HEK293 (cell line): ENCODE measurements at regions not wholly inside any gene's neighbourhood (a gene's known extent, or its start where the extent isn't known, plus 50 kb on each side); places are given as distances from the start of the nearest gene placed in this dataset.
"Not testable (repeated sequence)": the region's sequence is repeated elsewhere in the genome, so short reads cannot be mapped to it uniquely, and the experiment has no call there.

Experiments
- CTCF ChIA-PET: fragments of 350-600 bp; formaldehyde crosslinking; extraction: SDS; loops from one replicate; lab custom pipeline; 2021; ENCODE audit warnings: antibody characterized with exemption; lab: Yijun Ruan, JAX
- POLR2A ChIA-PET: fragments of 300-600 bp; formaldehyde crosslinking; extraction: SDS; loops from one replicate; lab custom pipeline; 2020; ENCODE audit warnings: antibody characterized with exemption, inconsistent platforms; lab: Yijun Ruan, JAX
- H3K27ac ChIP-seq: fragments of 200-500 bp; sonication (Bioruptor generic); 2 replicates; pipeline ENCODE4 v1.5.1; 2014; ENCODE audit warnings: low read depth, low read length, control low read depth, inconsistent platforms; ENCODE audit errors: extremely low read depth
- H3K36me3 ChIP-seq, 2 experiments: fragments of 200-500 bp in 1 of 2; sonication (Bioruptor generic) in 1 of 2; 1 replicate in 1 of 2; 2 replicates in 1 of 2; pipeline ENCODE4 v1.5.1; 2014 to 2017; ENCODE audit warnings: inconsistent platforms in 2 of 2, low read length in 2 of 2; ENCODE audit not compliant: control insufficient read depth in 2 of 2, insufficient read depth in 1 of 2
- H3K4me1 ChIP-seq: fragments of 200-500 bp; sonication (Bioruptor generic); 2 replicates; pipeline ENCODE4 v1.5.1; 2014; ENCODE audit warnings: mild to moderate bottlenecking, low read length, inconsistent platforms; ENCODE audit not compliant: control insufficient read depth, insufficient read depth
- H3K4me3 ChIP-seq: 2 replicates; pipeline ENCODE4 v1.5.1; 2011; ENCODE audit warnings: low read depth, mild to moderate bottlenecking, control low read depth, low read length, moderate library complexity
- H3K9me3 ChIP-seq: fragments of 200-500 bp; sonication (Bioruptor generic); 2 replicates; pipeline ENCODE4 v1.5.1; 2014; ENCODE audit warnings: low read depth, low read length, inconsistent platforms; ENCODE audit not compliant: control insufficient read depth, insufficient read depth
- GLIS1 ChIP-seq: fragments of 450-650 bp; formaldehyde crosslinking; IDR thresholded peaks from 2 replicates; pipeline ENCODE4 v1.5.1; 2016; ENCODE audit warnings: missing biosample characterization, missing genetic modification characterization
- TCF7L2 ChIP-seq: IDR thresholded peaks from 2 replicates; pipeline ENCODE4 v1.6.1; 2011; ENCODE audit warnings: low read depth, mild to moderate bottlenecking, inconsistent platforms, low read length, moderate library complexity, borderline replicate concordance
- ZBTB21 ChIP-seq: fragments of 450-650 bp; formaldehyde crosslinking; IDR thresholded peaks from 2 replicates; pipeline ENCODE4 v1.5.1; 2017; ENCODE audit warnings: missing biosample characterization, missing genetic modification characterization
- ZIC2 ChIP-seq: fragments of 450-650 bp; formaldehyde crosslinking; IDR thresholded peaks from 2 replicates; pipeline ENCODE4 v1.5.1; 2016; ENCODE audit warnings: missing biosample characterization, missing genetic modification characterization
- ZNF10 ChIP-seq: fragments of 450-650 bp; formaldehyde crosslinking; IDR thresholded peaks from 2 replicates; pipeline ENCODE4 v1.5.1; 2017; ENCODE audit warnings: missing biosample characterization, missing genetic modification characterization
- ZNF426 ChIP-seq: fragments of 450-650 bp; formaldehyde crosslinking; IDR thresholded peaks from 2 replicates; pipeline ENCODE4 v1.5.1; 2017; ENCODE audit warnings: missing biosample characterization, missing genetic modification characterization, mild to moderate bottlenecking, inconsistent platforms, moderate library complexity
- ZNF514 ChIP-seq: fragments of 450-650 bp; formaldehyde crosslinking; IDR thresholded peaks from 2 replicates; pipeline ENCODE4 v1.5.1; 2016; ENCODE audit warnings: missing biosample characterization, missing genetic modification characterization
- ZNF529 ChIP-seq: fragments of 450-650 bp; formaldehyde crosslinking; IDR thresholded peaks from 2 replicates; pipeline ENCODE4 v1.5.1; 2017; ENCODE audit warnings: missing genetic modification characterization, missing biosample characterization; ENCODE audit not compliant: insufficient replicate concordance
- ZNF596 ChIP-seq: fragments of 450-650 bp; IDR thresholded peaks from 2 replicates; pipeline ENCODE4 v1.5.0; 2018; ENCODE audit warnings: missing biosample characterization, mild to moderate bottlenecking, missing genetic modification characterization, moderate library complexity
- ZNF792 ChIP-seq: fragments of 450-650 bp; formaldehyde crosslinking; IDR thresholded peaks from 2 replicates; pipeline ENCODE4 v1.5.1; 2016; ENCODE audit warnings: missing biosample characterization, missing genetic modification characterization
- ZSCAN16 ChIP-seq: fragments of 450-650 bp; formaldehyde crosslinking; IDR thresholded peaks from 2 replicates; pipeline ENCODE4 v1.5.1; 2016; ENCODE audit warnings: missing biosample characterization, missing genetic modification characterization
- TF ChIP-seq, protein P1 (sequence below): fragments of 450-650 bp; formaldehyde crosslinking; IDR thresholded peaks from 2 replicates; pipeline ENCODE4 v1.5.1; 2016; ENCODE audit warnings: missing biosample characterization, missing genetic modification characterization
- TF ChIP-seq, protein P2 (sequence below): fragments of 450-650 bp; formaldehyde crosslinking; IDR thresholded peaks from 2 replicates; pipeline ENCODE4 v1.5.1; 2016; ENCODE audit warnings: missing biosample characterization, missing genetic modification characterization
- TF ChIP-seq, protein P3 (sequence below): fragments of 450-650 bp; formaldehyde crosslinking; conservative IDR thresholded peaks from 2 replicates; pipeline ENCODE4 v1.5.1; 2016; ENCODE audit warnings: low read depth, missing biosample characterization, missing genetic modification characterization
- TF ChIP-seq, protein P4 (sequence below): fragments of 450-650 bp; formaldehyde crosslinking; IDR thresholded peaks from 2 replicates; pipeline ENCODE4 v1.5.1; 2016; ENCODE audit warnings: missing biosample characterization, missing genetic modification characterization

DNA sequence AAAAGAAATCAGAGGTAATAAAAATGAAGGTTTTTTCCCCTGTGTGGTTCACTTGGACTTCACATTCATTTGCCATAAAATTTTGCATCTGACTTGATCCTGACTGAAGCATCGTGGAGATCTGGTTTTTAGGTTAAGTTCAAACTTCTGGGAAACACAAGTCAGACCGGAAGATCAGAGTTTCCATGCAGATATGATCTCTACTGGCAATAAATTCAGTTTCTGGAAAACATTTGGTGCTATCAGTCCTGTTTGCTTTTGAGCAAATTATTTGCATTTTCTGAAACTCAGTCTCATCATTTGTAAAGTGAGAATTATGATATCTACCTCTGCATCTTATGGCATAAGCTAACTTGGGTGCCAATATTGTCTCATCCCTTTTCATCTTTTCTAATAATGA lies 81.3 kb upstream of the KCNMA1 start (continued):
- TF ChIP-seq, protein P1, sequence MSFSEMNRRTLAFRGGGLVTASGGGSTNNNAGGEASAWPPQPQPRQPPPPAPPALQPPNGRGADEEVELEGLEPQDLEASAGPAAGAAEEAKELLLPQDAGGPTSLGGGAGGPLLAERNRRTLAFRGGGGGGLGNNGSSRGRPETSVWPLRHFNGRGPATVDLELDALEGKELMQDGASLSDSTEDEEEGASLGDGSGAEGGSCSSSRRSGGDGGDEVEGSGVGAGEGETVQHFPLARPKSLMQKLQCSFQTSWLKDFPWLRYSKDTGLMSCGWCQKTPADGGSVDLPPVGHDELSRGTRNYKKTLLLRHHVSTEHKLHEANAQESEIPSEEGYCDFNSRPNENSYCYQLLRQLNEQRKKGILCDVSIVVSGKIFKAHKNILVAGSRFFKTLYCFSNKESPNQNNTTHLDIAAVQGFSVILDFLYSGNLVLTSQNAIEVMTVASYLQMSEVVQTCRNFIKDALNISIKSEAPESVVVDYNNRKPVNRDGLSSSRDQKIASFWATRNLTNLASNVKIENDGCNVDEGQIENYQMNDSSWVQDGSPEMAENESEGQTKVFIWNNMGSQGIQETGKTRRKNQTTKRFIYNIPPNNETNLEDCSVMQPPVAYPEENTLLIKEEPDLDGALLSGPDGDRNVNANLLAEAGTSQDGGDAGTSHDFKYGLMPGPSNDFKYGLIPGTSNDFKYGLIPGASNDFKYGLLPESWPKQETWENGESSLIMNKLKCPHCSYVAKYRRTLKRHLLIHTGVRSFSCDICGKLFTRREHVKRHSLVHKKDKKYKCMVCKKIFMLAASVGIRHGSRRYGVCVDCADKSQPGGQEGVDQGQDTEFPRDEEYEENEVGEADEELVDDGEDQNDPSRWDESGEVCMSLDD (tag by site-specific recombination): no peak
- TF ChIP-seq, protein P2, sequence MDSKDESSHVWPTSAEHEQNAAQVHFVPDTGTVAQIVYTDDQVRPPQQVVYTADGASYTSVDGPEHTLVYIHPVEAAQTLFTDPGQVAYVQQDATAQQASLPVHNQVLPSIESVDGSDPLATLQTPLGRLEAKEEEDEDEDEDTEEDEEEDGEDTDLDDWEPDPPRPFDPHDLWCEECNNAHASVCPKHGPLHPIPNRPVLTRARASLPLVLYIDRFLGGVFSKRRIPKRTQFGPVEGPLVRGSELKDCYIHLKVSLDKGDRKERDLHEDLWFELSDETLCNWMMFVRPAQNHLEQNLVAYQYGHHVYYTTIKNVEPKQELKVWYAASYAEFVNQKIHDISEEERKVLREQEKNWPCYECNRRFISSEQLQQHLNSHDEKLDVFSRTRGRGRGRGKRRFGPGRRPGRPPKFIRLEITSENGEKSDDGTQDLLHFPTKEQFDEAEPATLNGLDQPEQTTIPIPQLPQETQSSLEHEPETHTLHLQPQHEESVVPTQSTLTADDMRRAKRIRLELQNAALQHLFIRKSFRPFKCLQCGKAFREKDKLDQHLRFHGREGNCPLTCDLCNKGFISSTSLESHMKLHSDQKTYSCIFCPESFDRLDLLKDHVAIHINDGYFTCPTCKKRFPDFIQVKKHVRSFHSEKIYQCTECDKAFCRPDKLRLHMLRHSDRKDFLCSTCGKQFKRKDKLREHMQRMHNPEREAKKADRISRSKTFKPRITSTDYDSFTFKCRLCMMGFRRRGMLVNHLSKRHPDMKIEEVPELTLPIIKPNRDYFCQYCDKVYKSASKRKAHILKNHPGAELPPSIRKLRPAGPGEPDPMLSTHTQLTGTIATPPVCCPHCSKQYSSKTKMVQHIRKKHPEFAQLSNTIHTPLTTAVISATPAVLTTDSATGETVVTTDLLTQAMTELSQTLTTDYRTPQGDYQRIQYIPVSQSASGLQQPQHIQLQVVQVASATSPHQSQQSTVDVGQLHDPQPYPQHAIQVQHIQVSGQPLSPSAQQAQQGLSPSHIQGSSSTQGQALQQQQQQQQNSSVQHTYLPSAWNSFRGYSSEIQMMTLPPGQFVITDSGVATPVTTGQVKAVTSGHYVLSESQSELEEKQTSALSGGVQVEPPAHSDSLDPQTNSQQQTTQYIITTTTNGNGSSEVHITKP (tag by site-specific recombination): no peak
- no peak for TF ChIP-seq ZBTB21 (tag by site-specific recombination)
- no peak for TF ChIP-seq ZNF10 (tag by site-specific recombination)
- no peak for TF ChIP-seq ZNF514 (tag by site-specific recombination)
- TF ChIP-seq ZSCAN16: no peak
- no peak for TF ChIP-seq TCF7L2
- TF ChIP-seq ZNF792: no peak
- no peak for TF ChIP-seq ZNF426 (tag by site-specific recombination)
- TF ChIP-seq ZNF596 (tag by site-specific recombination): no peak
- TF ChIP-seq, protein P3, sequence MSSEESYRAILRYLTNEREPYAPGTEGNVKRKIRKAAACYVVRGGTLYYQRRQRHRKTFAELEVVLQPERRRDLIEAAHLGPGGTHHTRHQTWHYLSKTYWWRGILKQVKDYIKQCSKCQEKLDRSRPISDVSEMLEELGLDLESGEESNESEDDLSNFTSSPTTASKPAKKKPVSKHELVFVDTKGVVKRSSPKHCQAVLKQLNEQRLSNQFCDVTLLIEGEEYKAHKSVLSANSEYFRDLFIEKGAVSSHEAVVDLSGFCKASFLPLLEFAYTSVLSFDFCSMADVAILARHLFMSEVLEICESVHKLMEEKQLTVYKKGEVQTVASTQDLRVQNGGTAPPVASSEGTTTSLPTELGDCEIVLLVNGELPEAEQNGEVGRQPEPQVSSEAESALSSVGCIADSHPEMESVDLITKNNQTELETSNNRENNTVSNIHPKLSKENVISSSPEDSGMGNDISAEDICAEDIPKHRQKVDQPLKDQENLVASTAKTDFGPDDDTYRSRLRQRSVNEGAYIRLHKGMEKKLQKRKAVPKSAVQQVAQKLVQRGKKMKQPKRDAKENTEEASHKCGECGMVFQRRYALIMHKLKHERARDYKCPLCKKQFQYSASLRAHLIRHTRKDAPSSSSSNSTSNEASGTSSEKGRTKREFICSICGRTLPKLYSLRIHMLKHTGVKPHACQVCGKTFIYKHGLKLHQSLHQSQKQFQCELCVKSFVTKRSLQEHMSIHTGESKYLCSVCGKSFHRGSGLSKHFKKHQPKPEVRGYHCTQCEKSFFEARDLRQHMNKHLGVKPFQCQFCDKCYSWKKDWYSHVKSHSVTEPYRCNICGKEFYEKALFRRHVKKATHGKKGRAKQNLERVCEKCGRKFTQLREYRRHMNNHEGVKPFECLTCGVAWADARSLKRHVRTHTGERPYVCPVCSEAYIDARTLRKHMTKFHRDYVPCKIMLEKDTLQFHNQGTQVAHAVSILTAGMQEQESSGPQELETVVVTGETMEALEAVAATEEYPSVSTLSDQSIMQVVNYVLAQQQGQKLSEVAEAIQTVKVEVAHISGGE (tag by site-specific recombination): no peak
- TF ChIP-seq, protein P4, sequence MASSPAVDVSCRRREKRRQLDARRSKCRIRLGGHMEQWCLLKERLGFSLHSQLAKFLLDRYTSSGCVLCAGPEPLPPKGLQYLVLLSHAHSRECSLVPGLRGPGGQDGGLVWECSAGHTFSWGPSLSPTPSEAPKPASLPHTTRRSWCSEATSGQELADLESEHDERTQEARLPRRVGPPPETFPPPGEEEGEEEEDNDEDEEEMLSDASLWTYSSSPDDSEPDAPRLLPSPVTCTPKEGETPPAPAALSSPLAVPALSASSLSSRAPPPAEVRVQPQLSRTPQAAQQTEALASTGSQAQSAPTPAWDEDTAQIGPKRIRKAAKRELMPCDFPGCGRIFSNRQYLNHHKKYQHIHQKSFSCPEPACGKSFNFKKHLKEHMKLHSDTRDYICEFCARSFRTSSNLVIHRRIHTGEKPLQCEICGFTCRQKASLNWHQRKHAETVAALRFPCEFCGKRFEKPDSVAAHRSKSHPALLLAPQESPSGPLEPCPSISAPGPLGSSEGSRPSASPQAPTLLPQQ (tag by site-specific recombination): no peak
- no peak for TF ChIP-seq ZNF529

DNA sequence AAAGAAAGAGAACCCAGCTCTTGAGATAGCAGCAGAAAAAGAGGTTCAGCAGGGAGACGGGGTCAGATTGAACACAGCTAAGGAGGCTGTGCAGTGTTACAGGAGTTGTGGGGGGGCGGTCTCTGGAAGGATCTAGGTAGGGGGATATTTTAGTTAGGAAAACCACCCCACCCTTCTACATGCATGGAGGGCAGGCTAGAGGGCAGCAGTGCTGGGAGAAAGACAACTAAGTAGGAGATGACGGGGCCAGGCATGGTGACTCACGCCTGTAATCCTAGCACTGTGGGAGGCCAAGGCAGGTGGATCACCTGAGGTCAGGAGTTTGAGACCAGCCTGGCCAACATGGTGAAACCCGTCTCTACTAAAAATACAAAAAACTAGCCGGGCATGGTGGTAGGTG lies 80.7 kb upstream of the KCNMA1 start:
- H3K9me3 ChIP-seq, H3K36me3 ChIP-seq, POLR2A ChIA-PET, H3K4me1 ChIP-seq, H3K27ac ChIP-seq: not testable (repeated sequence)
- CTCF ChIA-PET: interaction anchor here (1.1 to 4.8 kb wide), 4 partner anchors 13 to 39 kb away, joined by 4 to 44 read pairs (median 13); no protein-coding TSS in a partner anchor
- TF ChIP-seq ZIC2 (tag by site-specific recombination) (0 out of 2 replicates have a peak, but pooled peaks have one; percentile 3), GLIS1 (tag by site-specific recombination) (peak; percentile 45; the same call in 1 of the 2 replicates)
- TF ChIP-seq, all 188 proteins: peak for 2; not testable (repeated sequence) for 186
- not testable (repeated sequence) for H3K4me3 ChIP-seq
